T-cell (primary cell): ENCODE measurements at regions not wholly inside any gene's neighbourhood (a gene's known extent, or its start where the extent isn't known, plus 50 kb on each side); places are given as distances from the start of the nearest gene placed in this dataset.

Experiments
- ATAC-seq, 4 experiments: fragments of 200-7000 bp in 3 of 4; fragments of 150-1000 bp in 1 of 4; cut with Tn5 transposase; replicated peaks in 1 of 4; 1 replicate in 3 of 4; 2 replicates in 1 of 4; pipeline ENCODE4 v1.10.0; 2021; ENCODE audit warnings: moderate library complexity in 3 of 4, mild to moderate bottlenecking in 2 of 4, moderate number of reproducible peaks in 1 of 4
- CTCF ChIA-PET, 2 donors: fragments of 300-600 bp; sonication (Branson Sonifier 250); formaldehyde crosslinking; loops; one replicate each; lab custom pipeline; 2022; ENCODE audit warnings: antibody characterized with exemption in 2 of 2; lab: Charles Lee
- POLR2A ChIA-PET, 2 donors: fragments of 300-600 bp; sonication (Branson Sonifier 250); formaldehyde crosslinking; loops; one replicate each; lab custom pipeline; 2022; ENCODE audit warnings: antibody characterized with exemption in 2 of 2; lab: Charles Lee
- DNase-seq, 35 experiments: peaks; one replicate each; pipeline versions ENCODE4 v3.0.0 to v3.0.0-alpha.2; 2013 to 2023
- H3K27ac ChIP-seq: one replicate; pipeline ENCODE4 v1.5.1; 2013; ENCODE audit warnings: low read length
- H3K27me3 ChIP-seq, 2 experiments: replicated peaks in 1 of 2; 1 replicate in 1 of 2; 2 replicates in 1 of 2; pipeline versions ENCODE4 v1.6.1 to v1.7.0; 2013; ENCODE audit warnings: low read length in 1 of 2, mixed read lengths in 1 of 2; ENCODE audit not compliant: control insufficient read depth in 2 of 2, insufficient read depth in 2 of 2; ENCODE audit errors: extremely low read depth in 1 of 2
- H3K36me3 ChIP-seq, 2 donors: 1 replicate in 1 of 2; 2 replicates in 1 of 2; pipeline versions ENCODE4 v1.6.1 to v1.7.0; 2013; ENCODE audit warnings: low read length in 1 of 2; ENCODE audit not compliant: control insufficient read depth in 2 of 2, insufficient read depth in 1 of 2; ENCODE audit errors: extremely low read depth in 1 of 2
- H3K4me1 ChIP-seq, 2 experiments: 1 replicate in 1 of 2; 2 replicates in 1 of 2; pipeline versions ENCODE4 v1.6.1 to v1.7.0; 2013; ENCODE audit warnings: low read length in 2 of 2, mixed read lengths in 1 of 2; ENCODE audit not compliant: insufficient read depth in 2 of 2, control insufficient read depth in 1 of 2; ENCODE audit errors: extremely low read depth in 1 of 2
- H3K4me3 ChIP-seq, 2 donors: 1 replicate in 1 of 2; 2 replicates in 1 of 2; pipeline versions ENCODE4 v1.5.1 to v1.7.0; 2013; ENCODE audit warnings: mild to moderate bottlenecking in 2 of 2, low read length in 1 of 2, moderate library complexity in 1 of 2; ENCODE audit not compliant: control insufficient read depth in 1 of 2; ENCODE audit errors: extremely low read depth in 1 of 2
- H3K9me3 ChIP-seq: 2 replicates; pipeline ENCODE4 v1.7.0; 2013
- H3K27ac Mint-ChIP-seq, 2 donors: one replicate each; pipeline ENCODE4 v1.8.0; 2020 to 2021; ENCODE audit warnings: mild to moderate bottlenecking in 2 of 2, mixed read lengths in 2 of 2
- H3K27me3 Mint-ChIP-seq, 2 donors: one replicate each; pipeline ENCODE4 v1.8.0; 2021 to 2022; ENCODE audit warnings: mixed read lengths in 2 of 2
- H3K36me3 Mint-ChIP-seq: one replicate; pipeline ENCODE4 v1.8.0; 2021; ENCODE audit warnings: mixed read lengths
- H3K4me1 Mint-ChIP-seq, 3 donors: one replicate each; pipeline ENCODE4 v1.8.0; 2020 to 2022; ENCODE audit warnings: mixed read lengths in 3 of 3, mild to moderate bottlenecking in 1 of 3
- H3K4me3 Mint-ChIP-seq, 3 donors: one replicate each; pipeline ENCODE4 v1.8.0; 2020 to 2022; ENCODE audit warnings: mild to moderate bottlenecking in 3 of 3, mixed read lengths in 3 of 3, moderate library complexity in 3 of 3
- H3K9me3 Mint-ChIP-seq, 3 donors: one replicate each; pipeline ENCODE4 v1.8.0; 2020 to 2022; ENCODE audit warnings: mixed read lengths in 3 of 3
- WGBS: methylation state at CpG from one replicate; pipeline ENCODE4 v1.1.5; 2013; ENCODE audit warnings: missing lambda C conversion rate; ENCODE audit not compliant: insufficient coverage; 5-methylcytosine and 5-hydroxymethylcytosine counted together

DNA sequence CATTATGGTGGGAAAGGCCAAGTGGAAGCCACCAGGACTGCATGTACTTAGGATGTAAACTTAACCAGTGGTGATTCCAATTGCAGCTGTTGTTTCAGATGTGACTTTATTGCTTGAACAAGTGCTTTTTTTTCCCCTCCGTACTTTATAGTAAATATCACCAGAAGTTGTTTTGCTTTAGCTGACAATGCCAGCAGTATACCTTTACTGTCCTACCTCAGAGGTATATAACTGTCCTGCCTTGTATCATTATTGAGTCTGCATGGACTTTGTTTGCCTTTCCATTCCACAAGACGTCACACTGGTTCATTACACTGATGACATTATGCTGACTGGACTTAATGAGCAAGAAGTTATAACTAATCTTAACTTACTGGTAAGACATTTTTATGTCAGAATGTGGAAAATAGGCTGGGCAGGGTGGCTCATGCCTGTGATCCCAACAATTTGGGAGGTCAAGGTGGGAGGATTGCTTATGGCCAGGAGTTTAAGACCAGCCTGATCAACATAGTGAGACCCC is 77.1 kb upstream of the RAB18 start:
- ATAC-seq (no peak), DNase-seq (no peak)
- Mint-ChIP-seq H3K27ac (no peak overlapping the region), H3K4me3 (no peak overlapping the region), H3K4me1 (no peaks in the 10 kb centered on the region), H3K27me3 (peaks cover 3 to 19% of the 10 kb centered on the region in 2 donors), H3K9me3 (peaks cover 0 to 13% (median 6%) of the 10 kb centered on the region in 3 donors), H3K36me3 (no peaks in the 10 kb centered on the region)
- ChIA-PET CTCF (no interaction called here), POLR2A (no interaction called here)
- Histone ChIP-seq H3K27me3 (no peaks in the 10 kb centered on the region), H3K27ac (no peak overlapping the region), H3K36me3 (no peaks in the 10 kb centered on the region), H3K9me3 (no peaks in the 10 kb centered on the region), H3K4me1 (no peaks in the 10 kb centered on the region), H3K4me3 (no peak overlapping the region)
- WGBS = no CpG with 5 or more reads among the region's 2 CpGs

DNA sequence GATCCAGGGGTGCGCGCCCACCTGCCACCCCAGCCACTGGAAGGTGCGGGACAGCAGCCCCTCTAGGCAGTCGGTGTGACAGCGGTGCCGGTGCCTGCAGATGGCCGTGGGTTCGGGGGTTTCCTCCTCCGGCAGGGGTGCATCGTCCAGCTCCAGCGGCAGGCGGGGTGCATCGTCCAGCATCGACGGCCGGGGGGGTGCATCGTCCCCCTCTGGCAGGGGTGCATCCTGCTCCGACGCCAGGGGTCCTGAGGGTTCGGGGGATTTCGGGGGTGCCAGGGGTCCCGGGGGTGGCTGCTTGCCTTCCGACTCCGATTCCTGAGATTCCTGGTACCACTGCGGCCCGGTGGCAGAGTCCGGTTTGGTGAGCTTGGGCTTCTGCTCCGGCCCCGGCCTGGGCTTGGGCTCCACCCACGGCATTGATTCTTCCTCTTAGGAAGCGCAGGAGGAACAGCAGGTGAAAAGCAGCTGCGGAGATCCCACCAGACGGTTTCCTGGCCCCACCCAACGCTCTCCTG is 90.2 kb upstream of the RAB18 start:
- Histone ChIP-seq H3K9me3 (no peaks in the 10 kb centered on the region), H3K27ac (no peak overlapping the region), H3K4me3 (no peak overlapping the region), H3K4me1 (peaks cover 0 to 6% of the 10 kb centered on the region in 2 experiments), H3K36me3 (no peaks in the 10 kb centered on the region), H3K27me3 (peaks cover 0 to 18% of the 10 kb centered on the region in 2 experiments)
- no peak overlapping the region for H3K27ac Mint-ChIP-seq
- peaks cover 10 to 36% of the 10 kb centered on the region in 2 donors for H3K27me3 Mint-ChIP-seq
- ATAC-seq = no peak
- no peak for DNase-seq
- POLR2A ChIA-PET = no interaction called here
- WGBS = 58% methylated on average over 31 of the region's 34 CpGs
- no peaks in the 10 kb centered on the region for H3K9me3 Mint-ChIP-seq
- no peak overlapping the region for H3K4me3 Mint-ChIP-seq
- H3K36me3 Mint-ChIP-seq = no peaks in the 10 kb centered on the region
- H3K4me1 Mint-ChIP-seq = no peaks in the 10 kb centered on the region
- CTCF ChIA-PET = no interaction called here

DNA sequence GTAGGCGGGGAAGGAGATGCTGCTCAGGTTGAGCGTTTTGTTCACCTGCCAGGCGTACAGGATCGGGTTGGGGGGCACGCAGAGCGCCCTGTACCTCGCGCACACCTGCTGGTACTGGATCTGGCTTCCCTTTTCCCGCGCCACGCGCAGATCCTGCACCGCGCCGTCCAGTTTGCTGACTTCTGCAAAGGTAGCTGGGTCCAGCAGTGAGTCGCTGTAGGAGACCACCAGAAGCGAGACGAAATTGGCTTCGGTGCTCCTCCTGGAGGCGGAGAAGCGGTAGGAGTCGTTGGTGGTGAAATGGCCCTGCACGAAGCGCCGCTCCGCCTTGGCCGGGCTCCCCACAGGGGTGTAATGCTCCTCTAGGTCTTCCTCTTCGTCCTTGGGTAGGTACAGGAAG is 90.7 kb upstream of the RAB18 start:
- no peak overlapping the region for H3K27ac Mint-ChIP-seq
- H3K9me3 Mint-ChIP-seq = no peaks in the 10 kb centered on the region
- peaks cover 0 to 18% of the 10 kb centered on the region in 2 experiments for H3K27me3 ChIP-seq
- DNase-seq = no peak
- peaks cover 0 to 6% of the 10 kb centered on the region in 2 experiments for H3K4me1 ChIP-seq
- no peaks in the 10 kb centered on the region for H3K9me3 ChIP-seq
- 86% methylated on average over 28 of the region's 28 CpGs for whole genome bisulfite sequencing
- no peak overlapping the region for H3K4me3 ChIP-seq
- no peaks in the 10 kb centered on the region for H3K4me1 Mint-ChIP-seq
- ChIA-PET CTCF (no interaction called here), POLR2A (no interaction called here)
- no peaks in the 10 kb centered on the region for H3K36me3 ChIP-seq
- H3K36me3 Mint-ChIP-seq = no peaks in the 10 kb centered on the region
- no peak for ATAC-seq
- H3K27me3 Mint-ChIP-seq = peaks cover 10 to 36% of the 10 kb centered on the region in 2 donors
- no peak overlapping the region for H3K4me3 Mint-ChIP-seq
- no peak overlapping the region for H3K27ac ChIP-seq

DNA sequence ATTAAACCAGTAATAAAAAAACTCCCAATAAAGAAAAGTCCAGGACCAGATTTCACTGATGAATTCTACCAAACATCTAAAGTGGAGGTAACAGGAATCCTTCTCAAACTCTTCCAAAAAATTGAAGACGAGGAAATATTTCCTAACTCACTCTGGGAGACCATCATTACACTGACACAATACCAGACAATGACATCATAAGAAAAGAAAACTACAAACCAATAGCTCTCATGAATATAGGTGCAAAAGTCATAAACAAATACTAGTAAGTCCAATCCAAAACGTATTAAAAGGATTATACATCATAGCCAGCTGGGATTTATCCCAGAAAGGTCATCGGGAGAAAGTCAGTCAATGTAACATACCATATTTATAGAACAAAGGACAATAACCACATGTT is 94.0 kb upstream of the RAB18 start:
- H3K4me1 ChIP-seq = peaks cover 0 to 6% of the 10 kb centered on the region in 2 experiments
- H3K9me3 ChIP-seq = no peaks in the 10 kb centered on the region
- no peaks in the 10 kb centered on the region for H3K36me3 ChIP-seq
- Mint-ChIP-seq H3K9me3 (no peaks in the 10 kb centered on the region), H3K4me1 (no peaks in the 10 kb centered on the region), H3K4me3 (no peak overlapping the region), H3K27me3 (peaks cover 15 to 17% of the 10 kb centered on the region in 2 donors), H3K27ac (no peak overlapping the region), H3K36me3 (no peaks in the 10 kb centered on the region)
- no peak for DNase-seq
- ChIA-PET CTCF (interaction anchor here in 1 of 2 donors (0.6 kb wide), 1 partner anchor 162 kb away, joined by 3 read pairs; no protein-coding TSS in a partner anchor), POLR2A (no interaction called here)
- WGBS = no CpG with 5 or more reads among the region's 3 CpGs
- H3K27me3 ChIP-seq = peaks cover 0 to 15% of the 10 kb centered on the region in 2 experiments
- H3K4me3 ChIP-seq = no peak overlapping the region
- no peak for ATAC-seq
- no peak overlapping the region for H3K27ac ChIP-seq

DNA sequence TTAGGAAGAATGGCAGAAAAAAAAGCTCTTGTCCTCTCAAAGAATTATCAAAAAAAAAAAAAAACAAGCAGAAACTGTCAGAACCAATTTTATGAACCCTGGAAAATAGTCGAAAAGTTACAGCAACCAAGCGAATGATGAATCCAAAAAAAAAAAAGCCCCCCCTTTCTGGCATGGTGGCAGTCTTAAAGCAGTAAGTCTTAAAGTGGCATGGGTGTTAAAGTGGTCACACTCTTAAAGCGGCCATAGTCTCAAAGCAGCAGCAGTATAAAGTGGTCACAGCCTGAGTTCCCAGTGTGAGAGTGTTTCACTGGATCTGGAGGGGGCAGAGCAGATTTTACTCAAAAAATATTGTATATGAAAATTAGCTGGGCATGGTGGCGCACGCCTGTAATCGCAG is 96.8 kb upstream of the RAB18 start:
- Histone ChIP-seq H3K9me3 (no peaks in the 10 kb centered on the region), H3K4me1 (no peaks in the 10 kb centered on the region), H3K4me3 (no peak overlapping the region), H3K36me3 (no peaks in the 10 kb centered on the region), H3K27me3 (no peaks in the 10 kb centered on the region), H3K27ac (no peak overlapping the region)
- CTCF ChIA-PET = no interaction called here
- H3K4me1 Mint-ChIP-seq = no peaks in the 10 kb centered on the region
- H3K27ac Mint-ChIP-seq = no peak overlapping the region
- H3K9me3 Mint-ChIP-seq = no peaks in the 10 kb centered on the region
- no CpG with 5 or more reads among the region's 6 CpGs for WGBS
- POLR2A ChIA-PET = no interaction called here
- ATAC-seq = no peak
- peaks cover 11 to 16% of the 10 kb centered on the region in 2 donors for H3K27me3 Mint-ChIP-seq
- no peaks in the 10 kb centered on the region for H3K36me3 Mint-ChIP-seq
- no peak overlapping the region for H3K4me3 Mint-ChIP-seq
- DNase-seq = no peak

DNA sequence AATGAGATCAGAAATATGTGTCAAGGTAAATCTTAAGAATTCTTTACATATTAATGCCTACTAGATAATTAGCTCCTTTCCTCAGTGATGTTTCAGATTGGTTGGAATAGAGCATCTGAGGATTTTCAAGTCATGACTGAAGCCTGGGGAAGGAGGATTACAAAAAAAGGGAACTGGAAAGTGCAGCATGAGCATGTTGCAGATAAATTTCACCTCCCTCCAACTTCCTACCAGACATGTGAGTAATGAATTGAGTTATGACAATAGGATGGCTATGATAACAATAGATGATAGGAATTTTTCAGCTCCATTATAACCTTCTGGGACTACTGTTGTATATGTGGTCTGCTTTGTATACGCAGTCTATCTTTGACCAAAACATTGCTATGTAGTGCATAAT is 104.2 kb upstream of the RAB18 start:
- no peak overlapping the region for H3K4me3 ChIP-seq
- H3K27me3 Mint-ChIP-seq = peaks cover 0 to 22% of the 10 kb centered on the region in 2 donors
- no peaks in the 10 kb centered on the region for H3K4me1 Mint-ChIP-seq
- POLR2A ChIA-PET = no interaction called here
- no peaks in the 10 kb centered on the region for H3K9me3 ChIP-seq
- DNase-seq (no peak), ATAC-seq (no peak)
- H3K4me1 ChIP-seq = no peaks in the 10 kb centered on the region
- no peak overlapping the region for H3K4me3 Mint-ChIP-seq
- no peaks in the 10 kb centered on the region for H3K36me3 Mint-ChIP-seq
- H3K9me3 Mint-ChIP-seq = no peaks in the 10 kb centered on the region
- H3K27ac Mint-ChIP-seq = no peak overlapping the region
- H3K27ac ChIP-seq = no peak overlapping the region
- CTCF ChIA-PET = interaction anchor here in 1 of 2 donors (0.6 kb wide), 1 partner anchor 157 kb away, joined by 4 read pairs; no protein-coding TSS in a partner anchor
- H3K36me3 ChIP-seq = no peaks in the 10 kb centered on the region
- H3K27me3 ChIP-seq = no peaks in the 10 kb centered on the region
- WGBS = no CpG with 5 or more reads among the region's 1 CpG
